ENCODE measurements at regions not wholly inside any gene's neighbourhood (a gene's known extent, or its start where the extent isn't known, plus 50 kb on each side); places are given as distances from the start of the nearest gene placed in this dataset.

DNA sequence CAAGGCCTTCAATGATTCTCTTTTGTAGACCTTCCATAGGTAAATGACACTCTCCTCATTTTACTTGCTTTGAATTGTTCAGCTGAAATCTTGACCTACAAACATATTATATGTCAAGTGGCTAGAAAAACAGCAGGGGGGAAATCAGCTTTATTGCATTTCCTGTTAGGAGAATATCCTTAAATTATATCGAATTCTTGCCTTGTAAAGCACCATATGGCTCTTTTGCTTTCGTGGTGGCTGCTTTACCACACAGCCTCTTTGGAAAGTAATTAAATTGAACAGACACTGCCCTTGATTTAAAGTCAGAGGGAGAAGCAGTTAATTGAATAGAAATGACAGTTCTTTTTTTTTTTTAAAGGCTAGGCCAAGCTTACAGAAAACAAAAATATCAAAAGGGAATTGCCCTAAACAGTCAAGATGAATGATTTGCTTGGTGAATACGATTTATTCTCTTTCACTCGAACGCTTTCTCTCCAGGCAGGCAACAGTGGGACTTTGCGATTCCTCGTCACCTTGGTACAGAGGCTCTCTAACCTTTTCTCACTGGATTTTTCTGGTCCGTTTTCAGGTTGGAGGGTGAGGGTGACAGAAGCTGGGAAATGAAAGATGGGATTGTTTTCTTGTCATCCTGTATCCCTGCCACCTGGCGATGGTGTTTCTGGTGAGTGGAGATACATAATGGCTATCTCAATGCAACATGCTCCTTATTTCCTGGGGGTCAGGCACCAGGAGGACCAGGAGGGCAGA is 126.0 kb downstream of the GATA3 start:
- POLR2A ChIA-PET, result interaction anchor here (0.5 kb wide), 1 partner anchor 125 kb away, joined by 4 read pairs; no protein-coding TSS in a partner anchor
- no peak for TF ChIP-seq CTCF (IDR thresholded peaks at IDR 0.05; ENCODE audit: control extremely low read depth, extremely low read depth, low read depth, missing control alignments)
- no peak for DNase-seq (ENCODE audit: extremely low spot score)
- CTCF ChIA-PET, result no interaction called here

DNA sequence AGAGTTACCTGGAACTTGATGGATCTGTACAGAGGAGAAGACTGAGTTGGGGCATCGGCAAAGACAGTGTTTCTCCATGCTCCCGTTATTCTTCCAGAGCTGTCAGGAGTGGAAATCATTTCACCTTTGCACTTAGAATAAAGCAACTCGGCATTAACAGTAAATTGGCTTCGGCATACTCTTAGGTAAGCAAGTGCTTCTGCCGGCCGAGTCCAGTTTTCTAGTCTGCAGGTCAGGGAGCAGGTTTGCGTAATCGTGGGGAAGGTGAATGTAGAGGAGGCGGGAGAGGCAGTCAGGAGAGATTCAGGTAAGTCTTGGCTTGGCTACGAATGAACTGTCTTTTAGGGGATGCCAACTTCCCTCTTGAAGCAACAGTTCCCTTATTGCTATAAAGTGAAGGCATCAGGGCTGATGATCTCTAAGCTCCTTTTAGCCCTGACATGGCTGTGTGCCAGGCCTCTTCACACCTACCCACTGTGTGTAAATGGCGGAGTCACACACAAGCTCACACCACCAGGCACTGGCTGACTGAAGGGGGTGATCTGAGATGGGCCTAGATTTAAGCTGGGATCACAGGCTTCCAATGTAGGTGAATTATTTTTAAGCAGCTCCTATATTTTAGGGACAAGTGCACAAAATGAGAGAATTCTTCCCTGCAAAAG is 127.1 kb downstream of the GATA3 start:
- no peak for TF ChIP-seq CTCF (IDR thresholded peaks at IDR 0.05; ENCODE audit: control extremely low read depth, extremely low read depth, low read depth, missing control alignments)
- ChIA-PET POLR2A (no interaction called here), CTCF (interaction anchor here (1.8 kb wide), 1 partner anchor 14 kb away, joined by 3 read pairs; no protein-coding TSS in a partner anchor)
- no peak for DNase-seq (ENCODE audit: extremely low spot score)

GRCh38 chr10:8182806-8183205 is 128.3 kb downstream of the GATA3 start:
- CTCF ChIA-PET, result interaction anchor here (1.4 to 1.8 kb wide), 2 partner anchors 16 kb away, joined by 3 read pairs; no protein-coding TSS in a partner anchor
- TF ChIP-seq CTCF (IDR thresholded peaks at IDR 0.05; ENCODE audit: control extremely low read depth, extremely low read depth, low read depth, missing control alignments), result no peak
- POLR2A ChIA-PET, result no interaction called here
- no peak for DNase-seq (ENCODE audit: extremely low spot score)

- DNase-seq (ENCODE audit: extremely low spot score), result no peak
- TF ChIP-seq CTCF (IDR thresholded peaks at IDR 0.05; ENCODE audit: control extremely low read depth, extremely low read depth, low read depth, missing control alignments), result no peak
- ChIA-PET POLR2A (no interaction called here), CTCF (interaction anchor here (1.4 kb wide), 1 partner anchor 16 kb away, joined by 3 read pairs; no protein-coding TSS in a partner anchor)
Measured at GRCh38 chr10:8183241-8183704, 128.8 kb downstream of the GATA3 start.

GRCh38 chr10:8187171-8187666 is 132.7 kb downstream of the GATA3 start:
- ChIA-PET CTCF (interaction anchor here (0.6 kb wide), 1 partner anchor 215 kb away, joined by 3 read pairs; no protein-coding TSS in a partner anchor), POLR2A (no interaction called here)
- TF ChIP-seq CTCF (IDR thresholded peaks at IDR 0.05; ENCODE audit: control extremely low read depth, extremely low read depth, low read depth, missing control alignments), result no peak
- DNase-seq (ENCODE audit: extremely low spot score), result no peak

GRCh38 chr10:8189458-8189857 is 135.0 kb downstream of the GATA3 start:
- ChIA-PET CTCF (no interaction called here), POLR2A (no interaction called here)
- DNase-seq (ENCODE audit: extremely low spot score), result no peak
- TF ChIP-seq CTCF (IDR thresholded peaks at IDR 0.05; ENCODE audit: control extremely low read depth, extremely low read depth, low read depth, missing control alignments), result no peak
